ENCODE measurements at regions not wholly inside any gene's neighbourhood (a gene's known extent, or its start where the extent isn't known, plus 50 kb on each side); places are given as distances from the start of the nearest gene placed in this dataset.

DNA sequence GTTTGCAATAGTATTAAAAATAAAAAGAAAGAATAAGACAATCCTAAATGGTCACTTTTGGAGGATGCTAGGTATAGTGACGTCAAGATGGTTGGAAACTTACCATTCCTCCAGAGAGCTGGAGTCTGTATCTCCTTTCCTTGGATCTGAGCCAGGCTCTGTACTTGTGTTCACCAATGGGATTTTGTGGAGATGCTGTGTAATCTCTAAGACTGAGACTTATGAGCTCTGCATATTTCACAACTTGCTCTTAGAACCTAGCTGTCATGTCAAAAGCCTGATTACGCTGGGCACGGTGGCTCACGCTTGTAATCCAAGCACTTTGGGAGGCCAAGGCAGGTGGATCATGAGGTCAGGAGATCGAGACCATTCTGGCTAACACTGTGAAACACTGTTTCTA is 126.8 kb upstream of the CLSTN2 start:
- no peak for TF ChIP-seq FOXP2 (optimal IDR thresholded peaks at IDR 0.05; ENCODE audit: borderline replicate concordance, extremely low read depth, extremely low read length, insufficient read depth)
- TF ChIP-seq, protein P1, sequence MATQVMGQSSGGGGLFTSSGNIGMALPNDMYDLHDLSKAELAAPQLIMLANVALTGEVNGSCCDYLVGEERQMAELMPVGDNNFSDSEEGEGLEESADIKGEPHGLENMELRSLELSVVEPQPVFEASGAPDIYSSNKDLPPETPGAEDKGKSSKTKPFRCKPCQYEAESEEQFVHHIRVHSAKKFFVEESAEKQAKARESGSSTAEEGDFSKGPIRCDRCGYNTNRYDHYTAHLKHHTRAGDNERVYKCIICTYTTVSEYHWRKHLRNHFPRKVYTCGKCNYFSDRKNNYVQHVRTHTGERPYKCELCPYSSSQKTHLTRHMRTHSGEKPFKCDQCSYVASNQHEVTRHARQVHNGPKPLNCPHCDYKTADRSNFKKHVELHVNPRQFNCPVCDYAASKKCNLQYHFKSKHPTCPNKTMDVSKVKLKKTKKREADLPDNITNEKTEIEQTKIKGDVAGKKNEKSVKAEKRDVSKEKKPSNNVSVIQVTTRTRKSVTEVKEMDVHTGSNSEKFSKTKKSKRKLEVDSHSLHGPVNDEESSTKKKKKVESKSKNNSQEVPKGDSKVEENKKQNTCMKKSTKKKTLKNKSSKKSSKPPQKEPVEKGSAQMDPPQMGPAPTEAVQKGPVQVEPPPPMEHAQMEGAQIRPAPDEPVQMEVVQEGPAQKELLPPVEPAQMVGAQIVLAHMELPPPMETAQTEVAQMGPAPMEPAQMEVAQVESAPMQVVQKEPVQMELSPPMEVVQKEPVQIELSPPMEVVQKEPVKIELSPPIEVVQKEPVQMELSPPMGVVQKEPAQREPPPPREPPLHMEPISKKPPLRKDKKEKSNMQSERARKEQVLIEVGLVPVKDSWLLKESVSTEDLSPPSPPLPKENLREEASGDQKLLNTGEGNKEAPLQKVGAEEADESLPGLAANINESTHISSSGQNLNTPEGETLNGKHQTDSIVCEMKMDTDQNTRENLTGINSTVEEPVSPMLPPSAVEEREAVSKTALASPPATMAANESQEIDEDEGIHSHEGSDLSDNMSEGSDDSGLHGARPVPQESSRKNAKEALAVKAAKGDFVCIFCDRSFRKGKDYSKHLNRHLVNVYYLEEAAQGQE (IDR thresholded peaks at IDR 0.05; ENCODE audit: insufficient read depth in 1 of 2, low read depth in 2 of 2, low read length in 2 of 2), result no peak
- no peak for TF ChIP-seq POLR2AphosphoS5 (IDR thresholded peaks at IDR 0.05; ENCODE audit: low read depth, low read length)
- no peak for TF ChIP-seq TAF1 (IDR thresholded peaks at IDR 0.05; ENCODE audit: borderline replicate concordance, insufficient read depth, low read length)
- TF ChIP-seq SIN3A (IDR thresholded peaks at IDR 0.05; ENCODE audit: borderline replicate concordance, insufficient read depth, low read length), result no peak

DNA sequence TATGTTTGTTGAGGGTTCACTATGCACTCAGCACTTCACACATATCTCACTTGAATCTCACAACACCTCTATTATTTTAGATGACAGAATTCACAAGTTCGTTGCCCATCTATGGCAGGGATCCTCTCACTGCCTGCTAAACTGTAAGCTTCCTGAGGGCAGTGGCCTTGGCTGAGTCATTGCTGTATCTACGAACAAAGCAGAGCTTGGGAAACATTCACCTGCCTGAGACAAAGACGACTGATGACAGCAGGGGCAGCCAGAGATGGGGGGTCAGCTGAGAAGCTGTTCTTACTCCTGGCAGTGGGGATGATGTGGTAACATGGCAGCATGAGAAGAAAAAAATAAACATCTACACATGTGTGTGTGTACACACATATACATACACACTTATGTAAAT is 125.5 kb upstream of the NMNAT3 start:
- no peak for TF ChIP-seq TAF1 (IDR thresholded peaks at IDR 0.05; ENCODE audit: borderline replicate concordance, insufficient read depth, low read length)
- no peak for TF ChIP-seq FOXP2 (optimal IDR thresholded peaks at IDR 0.05; ENCODE audit: borderline replicate concordance, extremely low read depth, extremely low read length, insufficient read depth)
- TF ChIP-seq, protein P1 (IDR thresholded peaks at IDR 0.05; ENCODE audit: insufficient read depth in 1 of 2, low read depth in 2 of 2, low read length in 2 of 2), result no peak
- TF ChIP-seq SIN3A (IDR thresholded peaks at IDR 0.05; ENCODE audit: borderline replicate concordance, insufficient read depth, low read length), result no peak
- no peak for TF ChIP-seq POLR2AphosphoS5 (IDR thresholded peaks at IDR 0.05; ENCODE audit: low read depth, low read length)

DNA sequence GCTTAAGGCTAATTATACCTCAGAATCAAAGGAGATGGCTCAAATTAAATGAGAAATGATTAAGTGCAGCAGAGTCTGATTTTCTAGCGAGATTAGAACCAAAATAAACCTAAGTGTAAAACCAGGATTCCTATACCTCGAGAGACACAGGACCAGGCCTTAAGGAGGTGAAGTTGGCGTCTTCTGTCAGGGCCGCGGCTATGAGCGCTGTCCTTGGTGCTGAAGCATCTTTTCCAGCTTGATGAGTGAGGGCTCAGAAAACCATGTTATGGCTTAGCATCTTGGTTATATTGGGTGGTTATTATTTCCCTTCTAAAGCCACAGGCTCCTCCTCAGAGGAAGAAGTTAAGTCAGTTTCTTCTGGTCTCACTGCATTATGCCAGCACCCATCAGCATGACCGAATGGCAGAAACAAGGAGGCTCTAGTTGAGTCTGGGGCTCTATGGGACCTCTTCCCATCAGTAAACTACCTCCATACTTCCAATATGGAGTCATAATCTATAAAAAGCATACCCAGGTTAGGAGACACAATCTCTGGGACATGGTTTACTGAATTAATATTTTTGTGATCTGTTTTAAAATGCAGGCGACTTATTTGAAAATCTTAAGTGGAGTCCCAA is 120.1 kb upstream of the NMNAT3 start:
- TF ChIP-seq TAF1 (IDR thresholded peaks at IDR 0.05; ENCODE audit: borderline replicate concordance, insufficient read depth, low read length), result no peak
- TF ChIP-seq, protein P1 (IDR thresholded peaks at IDR 0.05; ENCODE audit: insufficient read depth in 1 of 2, low read depth in 2 of 2, low read length in 2 of 2), result peak; percentile 90 to 98
- no peak for TF ChIP-seq FOXP2 (optimal IDR thresholded peaks at IDR 0.05; ENCODE audit: borderline replicate concordance, extremely low read depth, extremely low read length, insufficient read depth)
- TF ChIP-seq SIN3A (IDR thresholded peaks at IDR 0.05; ENCODE audit: borderline replicate concordance, insufficient read depth, low read length), result no peak
- TF ChIP-seq POLR2AphosphoS5 (IDR thresholded peaks at IDR 0.05; ENCODE audit: low read depth, low read length), result no peak

- TF ChIP-seq SIN3A (IDR thresholded peaks at IDR 0.05; ENCODE audit: borderline replicate concordance, insufficient read depth, low read length) (no peak), FOXP2 (optimal IDR thresholded peaks at IDR 0.05; ENCODE audit: borderline replicate concordance, extremely low read depth, extremely low read length, insufficient read depth) (no peak), TAF1 (IDR thresholded peaks at IDR 0.05; ENCODE audit: borderline replicate concordance, insufficient read depth, low read length) (no peak)
- TF ChIP-seq, protein P1 (IDR thresholded peaks at IDR 0.05; ENCODE audit: insufficient read depth in 1 of 2, low read depth in 2 of 2, low read length in 2 of 2), result peak in 1 of 2 experiments; percentile 74; a peak in 2 of 4 replicates
These were observed 116.9 kb upstream of the NMNAT3 start for GRCh38 chr3:139794469-139795265.

Data from PFSK-1 (cell line).